HG02943 (cell line): ENCODE measurements at regions not wholly inside any gene's neighbourhood (a gene's known extent, or its start where the extent isn't known, plus 50 kb on each side); places are given as distances from the start of the nearest gene placed in this dataset.

Source experiments
- ATAC-seq: cut with Tn5 transposase; IDR thresholded peaks from one replicate; pipeline ENCODE4 v1.9.1; 2021; ENCODE audit warnings: mild to moderate bottlenecking, low read depth, moderate library complexity; ENCODE audit not compliant: unreplicated experiment

GRCh38 chr18:10298346-10298745 is 156.1 kb upstream of the APCDD1 start:
- ATAC-seq, result no peak

DNA sequence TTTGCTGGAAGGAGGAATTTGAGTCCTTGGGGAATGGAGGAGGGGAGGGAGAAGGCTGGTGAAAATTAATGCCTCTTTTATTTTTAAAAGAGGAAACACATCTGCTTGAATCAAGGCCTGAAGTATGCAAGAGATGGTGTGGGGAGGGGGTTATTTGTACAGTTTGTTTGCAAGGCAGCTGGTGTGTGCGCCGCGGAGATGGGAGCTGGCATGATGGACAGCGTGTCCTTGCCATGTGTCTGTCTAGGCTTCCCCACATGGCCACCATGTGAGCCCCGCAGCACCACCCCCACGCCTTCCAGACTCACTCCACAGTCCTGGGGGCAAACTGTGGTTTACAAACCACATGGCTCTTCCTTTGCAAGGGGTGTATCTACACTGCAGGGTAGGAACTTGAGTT is 154.8 kb upstream of the APCDD1 start:
- no peak for ATAC-seq

GRCh38 chr18:10300739-10301138 is 153.7 kb upstream of the APCDD1 start:
- ATAC-seq, result no peak

DNA sequence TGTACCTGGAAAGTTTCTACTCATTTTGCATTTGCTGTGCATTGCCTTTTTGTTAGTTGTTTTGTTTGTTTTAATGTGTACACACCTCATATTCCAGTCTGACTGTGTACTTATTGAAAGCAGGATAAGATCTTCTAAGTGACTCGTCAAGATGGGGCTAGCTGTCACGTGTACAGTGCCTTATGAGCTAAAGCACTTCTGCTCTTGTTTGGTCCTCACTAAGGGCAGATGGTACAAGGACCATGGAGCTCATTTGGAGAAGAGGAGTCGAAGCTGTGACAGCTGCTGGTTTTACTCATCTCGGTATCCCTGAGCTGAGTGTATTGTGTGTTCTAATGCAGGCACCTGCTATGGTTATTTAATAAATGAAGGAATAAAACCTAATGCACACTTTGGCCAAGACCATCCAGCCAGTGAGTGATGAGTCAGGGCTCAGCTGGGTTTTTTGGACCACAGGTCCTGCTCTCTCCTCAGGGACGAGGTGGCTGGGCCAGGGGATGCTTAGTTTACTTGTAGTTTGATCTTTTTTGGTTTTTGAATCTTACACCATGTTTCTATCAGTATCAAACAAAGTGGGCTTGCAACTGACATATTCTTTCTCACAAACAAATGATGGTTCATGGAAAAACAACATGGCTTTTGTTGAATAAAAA is 152.5 kb upstream of the APCDD1 start:
- no peak for ATAC-seq

DNA sequence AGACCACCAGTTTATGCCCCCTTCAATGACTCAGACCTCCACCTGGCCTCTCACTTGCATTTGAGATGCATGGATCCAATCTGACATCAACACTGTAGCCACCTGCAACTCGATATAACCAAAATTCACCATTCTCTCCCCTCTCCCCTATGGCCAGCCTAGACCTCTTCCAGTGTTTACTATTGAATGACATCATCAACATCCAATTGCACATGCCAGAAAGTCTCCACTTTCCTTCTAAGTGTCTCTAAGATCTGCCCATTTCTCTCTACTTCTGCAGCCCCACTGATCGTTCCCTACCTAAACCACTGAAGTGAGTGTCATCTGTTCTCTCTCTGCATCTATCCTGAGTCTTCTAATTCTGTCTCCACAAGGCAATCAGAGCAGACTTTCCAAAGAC is 151.3 kb upstream of the APCDD1 start:
- no peak for ATAC-seq

GRCh38 chr18:10304853-10305252 is 149.6 kb upstream of the APCDD1 start:
- no peak for ATAC-seq

GRCh38 chr18:10306779-10307178 is 147.7 kb upstream of the APCDD1 start:
- ATAC-seq, result no peak

GRCh38 chr18:10308154-10308553 is 146.3 kb upstream of the APCDD1 start:
- ATAC-seq, result no peak

DNA sequence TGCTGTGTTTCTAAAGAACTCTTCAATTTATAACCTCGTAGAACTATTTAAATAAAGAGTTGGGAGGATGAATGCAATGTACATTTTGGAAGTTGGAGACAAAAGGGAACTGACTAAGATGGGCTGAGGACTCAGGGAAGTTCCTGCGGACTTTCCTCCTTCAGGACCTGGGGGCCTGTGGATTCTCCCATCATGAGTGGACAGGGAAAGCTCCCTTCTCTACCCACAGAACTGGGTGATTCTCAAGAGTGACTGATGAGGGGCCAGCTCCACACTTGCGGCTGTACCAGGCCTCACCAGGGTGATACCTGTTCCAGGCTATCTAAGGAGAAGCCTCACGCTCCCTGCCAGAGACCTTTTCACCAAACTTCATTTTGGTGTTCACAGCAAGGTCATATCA is 143.8 kb upstream of the APCDD1 start:
- ATAC-seq, result no peak

- no peak for ATAC-seq
Observed at GRCh38 chr18:10312326-10313015, 142.0 kb upstream of the APCDD1 start.

- ATAC-seq, result no peak
Observed at GRCh38 chr18:10313016-10313342, 141.5 kb upstream of the APCDD1 start.

GRCh38 chr18:10314066-10314465 is 140.4 kb upstream of the APCDD1 start:
- no peak for ATAC-seq

DNA sequence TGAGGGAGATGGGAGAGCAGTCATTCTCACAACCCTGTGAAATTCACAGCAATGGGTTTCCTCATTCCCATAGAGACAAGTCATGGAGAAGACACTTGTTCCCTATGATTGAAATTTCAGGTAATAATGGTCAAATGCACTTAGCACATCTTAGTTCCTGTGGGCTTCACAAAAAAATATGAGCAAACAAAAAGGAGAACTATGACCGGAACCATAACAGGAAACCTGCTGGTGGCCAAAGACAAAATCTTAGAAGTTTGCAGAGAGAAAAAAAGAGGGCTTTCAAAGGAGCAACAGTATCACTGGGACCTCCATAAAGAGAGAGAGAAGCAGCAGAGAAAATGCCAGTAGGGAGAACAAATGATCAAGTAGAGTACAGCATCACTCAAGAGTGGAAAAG is 138.9 kb upstream of the APCDD1 start:
- no peak for ATAC-seq

DNA sequence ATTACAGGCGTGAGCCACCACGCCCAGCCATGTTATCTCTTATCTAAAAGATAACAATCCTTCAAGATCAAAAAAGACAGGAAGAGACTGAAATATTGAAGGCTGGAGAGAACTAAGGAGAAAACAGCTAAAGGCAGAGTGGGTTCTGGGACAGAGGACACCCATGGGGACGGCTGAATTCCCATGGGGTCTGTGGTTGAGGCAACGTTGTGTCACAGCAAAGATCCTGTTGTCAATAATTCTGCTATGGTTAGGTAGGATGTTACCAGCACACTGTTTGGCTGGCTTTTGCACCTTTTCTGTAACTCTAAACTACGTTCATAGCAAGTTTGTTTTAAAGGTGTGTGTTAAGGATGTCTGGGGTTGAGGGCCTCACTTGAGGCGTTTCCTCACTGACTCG is 137.7 kb upstream of the APCDD1 start:
- no peak for ATAC-seq

- no peak for ATAC-seq
Observed at GRCh38 chr18:10317864-10318690, 136.4 kb upstream of the APCDD1 start.

DNA sequence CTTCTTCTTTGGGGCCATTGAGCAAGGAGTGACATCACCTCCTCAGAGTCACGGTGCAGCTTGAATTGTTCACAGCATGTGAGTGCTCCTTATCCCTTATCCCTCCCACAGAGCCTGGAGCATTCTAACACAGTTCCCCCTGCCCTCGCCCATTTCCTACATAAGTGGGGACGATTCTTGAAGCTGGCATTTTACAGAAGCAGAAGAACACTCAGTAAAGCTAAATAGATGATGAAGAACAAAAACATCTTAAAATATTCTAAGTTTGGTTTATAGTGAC is 135.8 kb upstream of the APCDD1 start:
- no peak for ATAC-seq

DNA sequence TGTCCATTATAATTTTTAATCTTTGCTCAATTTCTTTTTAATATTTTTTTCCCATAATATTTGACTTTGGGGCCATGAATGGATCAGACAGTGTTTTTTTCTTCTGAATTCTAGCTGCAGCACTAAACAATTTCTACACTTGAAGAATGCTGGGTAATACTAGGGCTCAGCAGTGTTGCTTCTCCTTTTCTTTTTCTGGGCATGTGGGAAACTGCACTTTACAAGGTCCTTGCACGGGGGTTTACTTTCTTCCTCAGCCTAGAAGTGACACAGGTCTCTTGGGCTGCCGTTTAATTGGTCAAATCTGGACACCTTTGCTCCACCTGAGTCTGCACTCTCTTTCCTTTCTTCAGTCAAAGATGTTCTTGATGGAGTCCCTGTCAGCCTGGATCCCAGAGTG is 135.4 kb upstream of the APCDD1 start:
- no peak for ATAC-seq

DNA sequence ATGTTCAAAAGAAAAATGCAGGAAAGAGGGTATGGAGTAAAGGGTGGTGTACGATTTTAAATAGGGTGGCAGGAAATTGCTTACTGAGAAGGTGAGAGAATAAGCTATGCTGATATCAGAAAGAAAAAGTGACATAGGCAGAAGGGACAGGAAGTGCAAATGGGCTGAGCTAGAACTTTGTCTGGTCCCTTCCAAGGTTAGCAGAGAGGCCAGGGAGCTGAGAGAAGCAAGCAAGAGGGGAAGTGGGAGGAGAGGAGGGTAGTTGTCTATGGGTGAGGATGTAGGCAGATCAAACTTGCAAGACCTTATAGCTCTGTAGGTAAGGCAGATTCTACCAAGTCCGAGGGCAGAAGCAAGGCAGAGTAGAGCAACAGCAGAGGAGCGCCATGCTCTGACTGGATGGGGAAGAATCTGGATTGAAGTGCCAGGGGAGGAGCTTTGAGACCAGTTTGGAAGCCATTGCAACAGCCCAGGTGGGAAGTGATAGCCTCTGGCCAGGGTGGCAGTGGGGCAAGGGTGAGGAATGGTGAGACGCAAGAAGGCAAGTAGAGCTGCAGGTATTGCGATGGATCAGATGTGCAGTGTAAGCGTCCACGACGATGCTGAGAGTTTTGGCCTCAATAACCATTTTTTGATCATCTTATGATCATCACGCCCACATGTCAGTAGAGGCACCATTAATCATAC is 134.4 kb upstream of the APCDD1 start:
- ATAC-seq, result no peak

- ATAC-seq, result no peak
Observed at GRCh38 chr18:10320791-10321190, 133.6 kb upstream of the APCDD1 start.

DNA sequence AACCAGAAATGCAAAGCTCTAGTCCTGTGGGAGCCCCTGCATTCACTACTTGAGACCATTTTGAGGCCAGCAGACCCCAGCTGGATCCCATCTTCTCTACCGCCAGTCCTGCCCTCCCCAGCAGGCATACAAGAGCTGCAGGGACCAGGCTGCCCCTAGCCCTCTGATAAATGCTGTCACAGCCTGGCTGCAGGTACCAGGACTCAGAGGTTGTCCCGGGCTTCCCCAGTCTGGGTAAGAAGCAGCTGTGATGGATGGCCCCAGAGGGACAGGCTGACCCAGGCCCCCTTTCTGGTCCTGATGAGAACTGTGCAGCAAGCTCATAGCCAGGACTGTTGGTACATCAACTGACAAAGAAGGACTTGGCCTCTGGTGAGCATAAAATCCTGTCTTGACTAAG is 132.9 kb upstream of the APCDD1 start:
- no peak for ATAC-seq

DNA sequence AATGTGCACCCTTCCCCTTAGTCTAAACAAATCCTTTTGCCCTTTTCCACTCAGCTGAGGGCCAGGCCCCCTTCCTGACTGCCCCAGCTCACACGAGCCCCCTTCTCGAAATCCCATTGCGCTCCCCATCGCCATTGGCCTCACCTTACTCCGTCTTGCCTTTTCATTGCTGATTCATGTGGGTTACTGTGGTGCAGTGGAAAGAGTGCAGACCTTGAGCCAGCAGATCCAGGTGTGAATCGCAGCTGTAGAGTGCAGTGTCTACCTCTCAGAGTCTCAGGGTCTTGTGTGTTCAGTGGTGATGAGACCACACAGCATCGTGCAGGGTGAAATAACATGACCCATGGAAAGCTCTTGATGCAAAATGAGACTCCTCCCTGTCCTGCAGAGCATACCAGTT is 132.4 kb upstream of the APCDD1 start:
- ATAC-seq, result no peak
